AG10803 (cell line): ENCODE measurements at regions not wholly inside any gene's neighbourhood (a gene's known extent, or its start where the extent isn't known, plus 50 kb on each side); places are given as distances from the start of the nearest gene placed in this dataset.

Experiments
- DNase-seq: peaks from one replicate; pipeline ENCODE4 v3.0.0; 2010; ENCODE audit warnings: low read depth
- H3K4me3 ChIP-seq: 2 replicates; pipeline ENCODE4 v1.5.1; 2011; ENCODE audit warnings: mild to moderate bottlenecking, low read length, control low read depth
- TF ChIP-seq, protein P1 (sequence below): conservative IDR thresholded peaks from 2 replicates; pipeline ENCODE4 v1.5.1; 2011; ENCODE audit warnings: mild to moderate bottlenecking, low read length, control low read depth, inconsistent platforms

DNA sequence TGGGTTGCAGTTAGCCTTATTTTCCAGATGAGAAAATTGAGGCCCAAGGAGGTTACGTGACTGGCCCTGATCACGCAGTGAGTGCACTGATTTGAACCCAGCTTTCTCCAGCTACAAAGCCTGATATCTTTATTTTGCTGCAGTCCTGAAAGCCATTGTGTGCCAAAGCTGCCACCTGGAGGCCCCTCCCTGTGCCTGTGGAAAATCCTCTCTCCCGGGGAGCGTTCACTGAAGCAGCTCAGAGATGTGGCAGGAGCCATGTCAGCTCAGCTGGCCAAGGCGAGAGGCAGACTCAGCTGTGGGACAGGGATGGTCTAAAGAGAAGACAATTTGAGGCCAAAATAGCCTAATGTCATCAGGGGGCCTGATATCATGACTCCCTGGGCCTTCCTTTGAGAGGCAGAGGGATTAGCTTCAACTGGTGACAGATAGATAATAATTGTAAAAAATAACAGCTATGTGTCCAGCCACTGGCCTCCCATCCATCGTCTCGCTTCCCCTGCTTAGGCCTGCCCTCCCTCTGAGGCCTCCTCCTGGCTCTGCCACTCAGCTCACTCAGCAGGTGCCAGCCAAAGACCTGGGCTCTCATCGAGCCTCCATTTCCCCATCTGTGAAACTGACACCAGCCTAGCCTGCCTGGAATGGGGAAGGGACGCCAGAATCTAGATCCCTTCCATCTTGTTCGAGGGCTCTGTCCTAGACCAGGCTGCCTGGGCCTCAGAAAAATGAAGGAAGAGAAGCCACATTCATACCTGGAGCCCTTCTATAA is 74.3 kb upstream of the GGTA1 start:
- TF ChIP-seq, protein P1, sequence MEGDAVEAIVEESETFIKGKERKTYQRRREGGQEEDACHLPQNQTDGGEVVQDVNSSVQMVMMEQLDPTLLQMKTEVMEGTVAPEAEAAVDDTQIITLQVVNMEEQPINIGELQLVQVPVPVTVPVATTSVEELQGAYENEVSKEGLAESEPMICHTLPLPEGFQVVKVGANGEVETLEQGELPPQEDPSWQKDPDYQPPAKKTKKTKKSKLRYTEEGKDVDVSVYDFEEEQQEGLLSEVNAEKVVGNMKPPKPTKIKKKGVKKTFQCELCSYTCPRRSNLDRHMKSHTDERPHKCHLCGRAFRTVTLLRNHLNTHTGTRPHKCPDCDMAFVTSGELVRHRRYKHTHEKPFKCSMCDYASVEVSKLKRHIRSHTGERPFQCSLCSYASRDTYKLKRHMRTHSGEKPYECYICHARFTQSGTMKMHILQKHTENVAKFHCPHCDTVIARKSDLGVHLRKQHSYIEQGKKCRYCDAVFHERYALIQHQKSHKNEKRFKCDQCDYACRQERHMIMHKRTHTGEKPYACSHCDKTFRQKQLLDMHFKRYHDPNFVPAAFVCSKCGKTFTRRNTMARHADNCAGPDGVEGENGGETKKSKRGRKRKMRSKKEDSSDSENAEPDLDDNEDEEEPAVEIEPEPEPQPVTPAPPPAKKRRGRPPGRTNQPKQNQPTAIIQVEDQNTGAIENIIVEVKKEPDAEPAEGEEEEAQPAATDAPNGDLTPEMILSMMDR = no peak
- no peak overlapping the region for H3K4me3 ChIP-seq
- no peak for DNase-seq

DNA sequence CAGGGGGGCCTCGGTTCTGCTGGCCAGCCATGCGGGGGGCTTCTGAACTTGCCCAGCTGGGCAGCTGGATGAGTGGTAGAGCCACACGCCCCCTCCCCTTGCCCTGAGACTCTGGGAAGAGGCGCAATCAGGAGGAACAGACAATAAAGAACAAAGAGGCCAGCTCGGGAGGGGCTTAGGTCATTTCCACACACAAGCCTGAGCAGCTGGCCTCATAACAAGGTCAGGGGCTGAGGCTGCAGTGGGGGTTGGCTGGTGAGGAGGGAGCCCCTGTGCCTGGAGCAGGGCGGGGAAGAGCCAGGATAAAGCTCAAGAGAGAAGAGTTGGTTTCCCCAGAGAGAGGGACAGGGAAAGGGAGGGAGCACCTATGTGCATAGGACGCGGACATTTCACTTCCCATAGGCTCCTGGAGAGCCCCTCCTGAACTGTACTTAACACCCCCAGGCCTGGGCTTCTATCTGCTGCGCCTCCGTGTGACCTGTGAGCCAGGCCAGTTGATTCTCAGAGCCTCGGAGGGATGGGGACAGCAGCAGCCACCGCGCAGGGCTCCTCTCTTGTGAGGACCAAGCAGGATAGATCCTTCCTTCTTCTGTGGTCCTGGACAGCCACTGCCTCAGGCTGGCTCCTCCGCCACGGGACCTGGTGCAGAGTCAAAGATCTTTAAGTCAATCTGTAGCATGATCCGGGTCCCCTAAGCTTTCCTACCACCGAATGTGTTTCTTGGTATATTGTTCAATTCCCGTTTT is 75.3 kb upstream of the GGTA1 start:
- DNase-seq = no peak
- H3K4me3 ChIP-seq = no peak overlapping the region
- TF ChIP-seq, protein P1 = no peak

DNA sequence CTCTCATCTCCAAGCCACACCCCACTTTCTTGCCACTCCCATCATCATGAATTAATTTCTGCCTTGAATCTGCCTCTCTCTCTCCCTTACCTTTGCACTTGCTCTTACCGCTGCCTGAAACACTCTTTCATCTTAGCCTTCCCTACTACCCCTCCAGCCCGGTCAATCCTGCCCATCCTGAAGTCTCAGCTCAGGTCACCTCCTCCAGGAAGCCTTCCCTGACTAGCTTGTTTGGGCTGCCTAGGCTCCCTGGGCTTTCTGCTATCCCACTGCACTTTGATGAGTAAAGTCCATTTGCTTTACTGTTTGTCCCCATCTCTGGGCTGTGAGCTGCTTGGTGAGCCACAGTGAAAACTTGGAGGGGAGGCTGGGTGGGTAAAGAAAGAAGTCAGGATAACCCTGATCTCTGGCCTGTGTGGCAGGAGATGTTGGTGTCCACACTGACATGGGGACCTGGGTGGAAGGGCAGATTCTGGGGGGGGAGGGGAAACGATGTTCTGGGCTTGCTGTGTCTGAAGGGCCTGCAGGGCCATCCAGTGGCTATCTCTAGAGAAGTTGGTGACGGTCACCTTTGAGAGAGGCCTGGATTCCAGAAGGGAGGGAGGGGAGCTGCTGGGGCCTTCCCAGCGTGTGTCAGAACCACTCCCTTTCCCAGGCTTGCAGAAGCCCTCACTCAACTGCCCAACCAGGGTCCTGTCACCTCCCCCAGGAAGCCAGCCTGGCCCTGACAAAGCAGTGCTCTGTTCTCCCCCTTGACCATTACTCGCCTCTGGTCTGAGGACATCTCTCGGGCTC is 75.0 kb upstream of the DAB2IP start:
- no peak for DNase-seq
- no peak overlapping the region for H3K4me3 ChIP-seq
- TF ChIP-seq, protein P1 = no peak

DNA sequence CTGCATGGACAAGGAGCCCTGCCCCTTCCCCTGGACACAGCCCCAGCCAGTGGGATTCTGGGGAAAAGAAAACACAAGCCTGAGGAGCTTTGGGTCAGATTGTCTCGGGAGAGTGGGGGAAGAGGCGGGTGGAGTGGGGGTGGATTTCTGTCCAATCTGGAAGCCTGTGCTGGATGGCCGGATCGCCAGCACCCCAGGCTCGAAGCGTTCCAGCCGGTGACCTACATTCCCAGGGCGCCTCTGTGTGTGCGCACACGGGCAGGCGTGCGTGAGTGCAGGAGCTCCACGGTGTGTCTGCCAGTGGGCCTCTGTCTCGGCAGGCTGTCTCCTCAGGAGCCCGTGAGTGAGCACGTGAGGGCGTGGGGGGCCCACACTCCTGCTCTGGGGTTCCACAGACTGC is 74.3 kb upstream of the DAB2IP start:
- H3K4me3 ChIP-seq = no peak overlapping the region
- DNase-seq = no peak
- TF ChIP-seq, protein P1 = no peak

DNA sequence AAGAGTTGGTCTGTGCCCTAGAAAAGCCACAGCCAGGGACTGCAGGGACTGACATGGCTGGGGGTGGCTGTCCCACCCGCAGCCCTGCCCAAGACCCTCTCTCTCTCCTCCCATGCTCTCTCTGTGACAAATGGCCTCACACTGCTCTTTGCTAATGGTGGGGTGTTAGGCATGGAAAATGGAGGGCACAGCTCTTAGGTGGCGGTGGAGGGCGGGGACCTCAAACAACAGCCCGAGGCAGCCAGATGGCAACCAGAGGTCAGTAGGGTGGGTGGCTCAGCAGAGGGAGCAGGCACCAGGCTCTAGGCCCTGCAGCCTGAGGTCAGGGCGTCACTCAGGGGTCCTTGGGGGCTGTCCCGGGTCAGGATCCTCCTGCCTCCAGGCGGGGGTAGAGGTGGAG is 73.9 kb upstream of the DAB2IP start:
- TF ChIP-seq, protein P1 = no peak
- no peak overlapping the region for H3K4me3 ChIP-seq
- DNase-seq = no peak

DNA sequence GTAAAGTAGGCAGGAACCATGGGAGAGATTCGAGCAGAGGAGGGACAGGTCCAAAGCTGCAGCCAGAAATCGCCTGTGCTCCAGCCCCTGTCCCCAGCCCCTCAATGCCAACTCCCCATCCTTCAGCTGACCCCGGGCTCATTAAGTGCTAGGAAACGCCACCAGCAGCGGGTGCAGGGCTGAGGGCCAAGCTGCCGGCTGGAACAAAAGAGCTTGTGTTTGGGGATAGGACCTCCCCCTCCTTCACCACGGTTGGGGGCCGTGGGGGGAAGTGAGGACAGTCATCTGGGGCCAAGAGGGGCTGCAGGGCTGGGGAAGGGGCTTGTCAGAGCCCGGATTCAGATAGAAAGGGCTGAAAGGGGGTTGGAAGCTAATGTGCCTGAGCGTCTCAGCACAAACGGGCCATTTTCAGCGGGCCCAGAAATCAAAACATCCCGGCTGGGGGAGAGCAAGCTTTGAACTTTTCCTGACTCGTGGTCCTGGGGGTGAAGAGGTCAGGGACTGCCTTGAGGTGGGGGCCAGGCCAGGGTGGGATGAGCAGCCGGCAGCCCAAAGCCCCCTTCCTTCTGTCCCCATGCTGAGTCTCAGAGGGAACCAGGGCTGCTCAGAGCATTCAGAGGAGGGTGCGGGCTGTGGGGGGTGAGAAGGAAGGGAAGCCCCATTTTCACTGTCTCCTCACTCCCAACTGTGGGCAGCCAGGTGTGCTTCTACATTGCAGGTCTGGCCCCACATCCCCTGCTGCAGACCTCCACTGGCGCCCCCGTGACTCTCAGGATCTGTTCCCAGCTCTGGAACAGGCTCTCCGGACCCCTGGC is 69.4 kb upstream of the DAB2IP start:
- no peak for DNase-seq
- no peak overlapping the region for H3K4me3 ChIP-seq
- TF ChIP-seq, protein P1 = no peak
